GM13976 (cell line): ENCODE measurements at regions not wholly inside any gene's neighbourhood (a gene's known extent, or its start where the extent isn't known, plus 50 kb on each side); places are given as distances from the start of the nearest gene placed in this dataset.

Experiments used
- DNase-seq: peaks from one replicate; pipeline ENCODE4 v3.0.0; 2012; ENCODE audit warnings: low spot score
- CTCF ChIP-seq: IDR thresholded peaks from 2 replicates; pipeline ENCODE4 v1.5.1; 2012; ENCODE audit warnings: borderline replicate concordance, mild to moderate bottlenecking; ENCODE audit not compliant: insufficient read depth; ENCODE audit errors: extremely low read depth, missing control alignments, control extremely low read depth
- in situ Hi-C: fragments of 300-500 bp; cut with MboI; formaldehyde crosslinking; loops from one replicate; pipeline ENCODE4 v1.12.0; 2022; ENCODE audit warnings: low sequenced_read_pairs, mixed read lengths, inconsistent platforms; ENCODE audit not compliant: unreplicated experiment

GRCh38 chr1:193799948-193800690 lies 613.7 kb upstream of the B3GALT2 start:
- in situ Hi-C loops, result no loop called here
- no peak for DNase-seq
- TF ChIP-seq CTCF, result no peak

GRCh38 chr1:193799371-193799770 lies 613.0 kb upstream of the B3GALT2 start:
- in situ Hi-C loops, result no loop called here
- TF ChIP-seq CTCF, result no peak
- DNase-seq, result no peak

- no peak for TF ChIP-seq CTCF
- no peak for DNase-seq
- in situ Hi-C loops, result no loop called here
Observed at GRCh38 chr1:193794239-193794638, 607.8 kb upstream of the B3GALT2 start.

- in situ Hi-C loops, result no loop called here
- TF ChIP-seq CTCF, result no peak
- no peak for DNase-seq
Observed at GRCh38 chr1:193791746-193792145, 605.3 kb upstream of the B3GALT2 start.

- no peak for DNase-seq
- in situ Hi-C loops, result no loop called here
- TF ChIP-seq CTCF, result no peak
Observed at GRCh38 chr1:193787061-193787460, 600.6 kb upstream of the B3GALT2 start.

GRCh38 chr1:193785850-193786420 lies 599.5 kb upstream of the B3GALT2 start:
- no peak for TF ChIP-seq CTCF
- no peak for DNase-seq
- in situ Hi-C loops, result no loop called here
